Skin epidermis (tissue), 12 donors: ENCODE measurements at regions not wholly inside any gene's neighbourhood (a gene's known extent, or its start where the extent isn't known, plus 50 kb on each side); places are given as distances from the start of the nearest gene placed in this dataset.
"Not testable (repeated sequence)": the region's sequence is repeated elsewhere in the genome, so short reads cannot be mapped to it uniquely, and the experiment has no call there.

Experiments
- H3K27ac ChIP-seq, 21 experiments: fragments of 200-600 bp; sonication (generic) in 11 of 21; one replicate each; pipeline ENCODE4 v1.5.0; 2020; ENCODE audit warnings: mild to moderate bottlenecking in 3 of 21, inconsistent platforms in 2 of 21, moderate library complexity in 2 of 21
- H3K4me3 ChIP-seq, 7 experiments: fragments of 200-600 bp; sonication (generic) in 2 of 7; one replicate each; pipeline ENCODE4 v1.5.0; 2020; ENCODE audit warnings: inconsistent platforms in 2 of 7, mild to moderate bottlenecking in 2 of 7, moderate library complexity in 1 of 7

- Histone ChIP-seq H3K4me3 (no peak overlapping the region), H3K27ac (no peak overlapping the region)
These were observed 106.0 kb upstream of the LRPAP1 start for GRCh38 chr4:3638080-3638795.

- Histone ChIP-seq H3K4me3 (no peak overlapping the region), H3K27ac (no peak overlapping the region)
These were observed 105.2 kb upstream of the LRPAP1 start for GRCh38 chr4:3637326-3638016.

GRCh38 chr4:3636646-3637320 is 104.6 kb upstream of the LRPAP1 start:
- no peak overlapping the region for H3K4me3 ChIP-seq
- no peak overlapping the region for H3K27ac ChIP-seq

GRCh38 chr4:3636020-3636419 is 103.8 kb upstream of the LRPAP1 start:
- H3K27ac ChIP-seq, H3K4me3 ChIP-seq: not testable (repeated sequence)

- Histone ChIP-seq H3K27ac (no peak overlapping the region), H3K4me3 (no peak overlapping the region)
These were observed 102.9 kb upstream of the LRPAP1 start for GRCh38 chr4:3634894-3635820.

GRCh38 chr4:3634281-3634857 is 102.1 kb upstream of the LRPAP1 start:
- Histone ChIP-seq H3K27ac (no peak overlapping the region), H3K4me3 (no peak overlapping the region)

- H3K4me3 ChIP-seq, H3K27ac ChIP-seq: not testable (repeated sequence)
These were observed 101.1 kb upstream of the LRPAP1 start for GRCh38 chr4:3633277-3633676.

- H3K4me3 ChIP-seq, H3K27ac ChIP-seq: not testable (repeated sequence)
These were observed 100.6 kb upstream of the LRPAP1 start for GRCh38 chr4:3632794-3633193.

- not testable (repeated sequence) for H3K4me3 ChIP-seq, H3K27ac ChIP-seq
These were observed 99.5 kb upstream of the LRPAP1 start for GRCh38 chr4:3631544-3632266.

- Histone ChIP-seq H3K4me3 (no peak overlapping the region), H3K27ac (no peak overlapping the region)
These were observed 98.6 kb upstream of the LRPAP1 start for GRCh38 chr4:3630598-3631543.

GRCh38 chr4:3630136-3630597 is 97.9 kb upstream of the LRPAP1 start:
- Histone ChIP-seq H3K4me3 (no peak overlapping the region), H3K27ac (no peak overlapping the region)

- Histone ChIP-seq H3K4me3 (no peak overlapping the region), H3K27ac (no peak overlapping the region)
These were observed 97.4 kb upstream of the LRPAP1 start for GRCh38 chr4:3629665-3630064.

GRCh38 chr4:3629176-3629575 is 97.0 kb upstream of the LRPAP1 start:
- H3K4me3 ChIP-seq: not testable (repeated sequence)

GRCh38 chr4:3628868-3629175 is 96.6 kb upstream of the LRPAP1 start:
- no peak overlapping the region for H3K4me3 ChIP-seq
- no peak overlapping the region for H3K27ac ChIP-seq

More at GRCh38 chr4:3629176-3629575, 97.0 kb upstream of the LRPAP1 start:
- H3K27ac ChIP-seq: not testable (repeated sequence)

GRCh38 chr4:3627967-3628867 is 96.0 kb upstream of the LRPAP1 start:
- not testable (repeated sequence) for H3K27ac ChIP-seq, H3K4me3 ChIP-seq

GRCh38 chr4:3627456-3627855 is 95.2 kb upstream of the LRPAP1 start:
- H3K27ac ChIP-seq, H3K4me3 ChIP-seq: not testable (repeated sequence)
